GM18517 (cell line): ENCODE measurements at regions not wholly inside any gene's neighbourhood (a gene's known extent, or its start where the extent isn't known, plus 50 kb on each side); places are given as distances from the start of the nearest gene placed in this dataset.
"Not testable (repeated sequence)": the region's sequence is repeated elsewhere in the genome, so short reads cannot be mapped to it uniquely, and the experiment has no call there.

Experiments used
- ATAC-seq: cut with Tn5 transposase; IDR thresholded peaks from one replicate; pipeline ENCODE4 v1.9.1; 2021; ENCODE audit warnings: mild to moderate bottlenecking, moderate library complexity; ENCODE audit not compliant: unreplicated experiment

GRCh38 chr15:92705764-92706163, 50.2 kb upstream of the FAM174B start:
- no peak for ATAC-seq

GRCh38 chr15:92706201-92706600, 50.6 kb upstream of the FAM174B start:
- ATAC-seq, result no peak

GRCh38 chr15:92707880-92708551, 52.4 kb upstream of the FAM174B start:
- no peak for ATAC-seq

- no peak for ATAC-seq
These were observed 53.1 kb upstream of the FAM174B start for GRCh38 chr15:92708635-92709034.

GRCh38 chr15:92709110-92709790, 53.7 kb upstream of the FAM174B start:
- ATAC-seq, result no peak

GRCh38 chr15:92711457-92711831, 55.9 kb upstream of the FAM174B start:
- no peak for ATAC-seq

GRCh38 chr15:92714077-92714476, 58.5 kb upstream of the FAM174B start:
- ATAC-seq, result peak; percentile 27

DNA sequence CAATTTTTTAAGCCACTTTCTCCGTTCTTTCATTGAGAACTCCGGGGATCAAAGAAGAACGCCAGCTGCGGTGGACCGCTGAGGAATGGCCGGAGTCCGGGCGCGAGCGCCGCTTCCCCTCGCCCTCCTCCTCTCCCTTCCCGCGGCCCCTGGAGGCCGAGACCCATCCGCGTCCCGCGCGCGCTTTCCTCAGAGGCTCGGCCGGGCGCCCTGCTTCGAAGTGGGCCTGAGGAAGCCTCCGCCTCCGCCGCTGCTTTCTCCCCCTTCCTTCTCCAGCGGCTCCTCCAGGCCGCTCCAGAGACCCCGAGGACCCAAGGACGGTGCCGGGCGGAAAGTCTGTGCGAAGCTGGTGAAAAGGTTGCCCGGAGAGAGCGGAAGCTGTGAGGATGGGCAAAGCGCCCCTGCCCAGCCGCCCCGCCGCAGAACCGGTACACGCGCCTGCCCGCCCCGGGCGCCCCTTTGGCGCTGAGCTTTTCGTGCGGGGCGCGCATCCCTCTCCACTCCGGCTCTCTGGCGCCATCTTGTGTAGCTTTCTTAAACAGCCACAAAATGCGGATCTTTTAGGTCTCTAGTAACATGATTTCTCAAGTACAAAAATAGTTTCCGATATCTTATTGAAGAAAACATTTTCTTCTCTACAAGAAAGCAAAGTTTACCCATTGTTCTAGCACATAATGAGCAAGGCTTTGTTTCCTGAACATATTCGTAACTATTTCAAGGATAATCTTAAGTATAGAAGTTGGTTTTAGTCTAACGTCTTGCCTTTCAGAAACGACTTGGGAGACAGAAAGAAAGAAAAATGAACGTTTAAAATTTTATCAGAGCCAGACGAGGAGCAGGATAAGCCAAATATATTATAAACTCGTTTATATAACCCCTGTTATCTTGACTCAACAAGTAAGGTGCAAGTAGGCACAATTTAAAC, 59.2 kb upstream of the FAM174B start:
- peak; percentile 77 for ATAC-seq

- ATAC-seq, result no peak
These were observed 60.2 kb upstream of the FAM174B start for GRCh38 chr15:92715758-92716157.

GRCh38 chr15:92719021-92719420, 63.4 kb upstream of the FAM174B start:
- no peak for ATAC-seq

DNA sequence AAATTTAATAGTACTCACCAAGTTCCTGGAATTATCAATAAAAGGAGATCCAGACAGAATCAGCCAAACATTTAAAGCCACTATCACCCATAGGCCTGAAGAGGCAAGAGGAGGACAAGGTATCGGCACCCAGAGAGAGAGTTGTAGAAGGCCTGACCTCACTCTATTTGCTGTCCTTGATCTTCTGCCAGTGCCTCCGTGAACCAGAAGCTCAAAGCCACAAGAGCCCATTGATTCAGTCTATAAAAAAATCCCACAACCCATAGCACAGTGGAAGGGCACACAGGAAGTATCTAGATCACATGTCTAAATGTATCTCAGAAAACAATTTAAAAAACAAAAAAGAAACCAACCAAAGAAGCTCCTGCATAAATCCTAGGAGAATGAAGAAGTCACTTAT, 68.6 kb upstream of the FAM174B start:
- no peak for ATAC-seq

GRCh38 chr15:92725171-92725570, 69.6 kb upstream of the FAM174B start:
- ATAC-seq, result no peak

DNA sequence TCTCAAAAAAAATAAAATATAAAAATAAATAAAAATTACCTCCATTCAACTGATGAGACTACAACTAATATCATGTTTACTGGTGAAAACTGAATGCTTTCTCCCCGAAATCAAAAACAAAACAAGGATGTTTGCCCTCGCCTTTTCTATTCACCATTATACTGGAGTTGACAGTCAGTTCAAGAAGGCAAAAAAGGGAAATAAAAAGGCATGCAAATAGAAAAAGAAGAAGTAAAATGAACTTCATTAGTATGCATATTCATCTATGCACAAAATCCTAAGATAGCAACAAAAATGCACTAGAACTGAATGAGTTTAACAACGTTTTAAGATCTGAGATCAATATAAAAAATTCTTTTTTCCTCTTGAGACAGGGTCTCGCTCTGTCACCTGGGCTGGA, 72.7 kb upstream of the FAM174B start:
- no peak for ATAC-seq

DNA sequence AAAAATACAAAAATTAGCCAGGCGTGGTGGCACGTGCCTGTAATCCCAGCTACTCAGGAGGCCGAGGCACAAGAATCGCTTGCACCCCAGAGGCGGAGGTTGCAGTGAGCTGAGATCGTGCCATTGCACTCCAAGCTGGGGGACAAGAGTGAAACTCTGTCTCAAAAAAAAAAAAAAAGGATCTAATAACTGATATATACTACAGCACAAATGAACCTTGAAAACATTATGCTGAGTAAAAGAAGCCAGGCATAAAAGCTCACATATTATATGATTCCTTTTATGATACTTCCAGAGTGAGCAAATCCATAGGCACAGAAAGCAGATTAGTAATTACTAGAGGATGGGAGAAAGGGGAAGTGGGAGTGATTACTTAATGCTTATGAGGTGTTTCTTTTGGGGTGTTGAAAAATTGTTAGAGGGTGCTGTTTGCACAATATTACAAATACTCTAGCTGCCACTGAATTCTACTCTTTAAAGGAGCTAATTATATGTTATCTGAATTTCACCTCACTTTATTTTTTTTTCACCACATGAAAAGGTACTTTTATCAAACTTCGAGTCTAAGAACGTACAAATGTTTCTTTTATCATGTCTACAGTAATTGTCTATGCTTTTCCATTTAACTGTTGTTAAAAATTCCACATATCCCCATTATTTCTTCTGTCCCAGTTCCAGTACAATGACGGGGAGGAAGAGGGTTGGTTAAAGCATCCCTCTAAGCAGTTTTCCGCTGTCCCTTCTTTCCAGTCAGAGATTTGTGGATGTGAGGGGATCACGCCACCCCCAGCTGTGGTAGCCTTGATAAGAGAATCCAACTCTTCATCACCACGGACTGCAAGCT, 77.7 kb upstream of the FAM174B start:
- ATAC-seq, result no peak

DNA sequence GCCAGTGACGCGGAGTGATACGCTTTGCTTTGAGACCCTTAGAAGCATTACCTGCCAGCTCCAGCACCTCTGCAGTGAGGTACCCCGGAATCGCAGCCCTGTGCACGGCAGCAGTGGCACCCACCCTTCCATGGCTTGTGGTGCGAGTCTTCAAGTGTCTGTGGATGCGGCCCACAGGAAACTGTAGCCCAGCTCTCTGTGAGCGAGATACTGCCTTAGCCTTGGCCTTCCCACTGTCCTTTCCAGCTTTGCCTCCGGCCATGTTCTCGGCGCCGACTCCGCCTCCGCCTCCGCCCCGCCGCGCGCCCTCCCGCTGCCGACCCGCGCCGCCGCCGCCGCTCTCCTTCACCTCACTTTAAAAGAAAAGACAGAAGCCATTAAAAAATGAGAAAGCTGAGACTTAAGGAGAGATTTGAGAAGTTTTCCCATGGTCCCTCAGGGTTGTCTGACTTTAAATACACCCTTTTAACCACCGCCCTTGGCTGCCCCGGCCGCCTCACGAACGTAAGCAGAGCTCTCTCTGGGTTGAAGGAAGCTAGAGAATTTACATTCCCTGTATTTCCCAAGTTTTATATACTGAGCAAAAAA, 78.5 kb upstream of the FAM174B start:
- no peak for ATAC-seq

GRCh38 chr15:92739246-92739645, 83.7 kb upstream of the FAM174B start:
- not testable (repeated sequence) for ATAC-seq

GRCh38 chr15:92745845-92746271, 90.3 kb upstream of the FAM174B start:
- no peak for ATAC-seq

DNA sequence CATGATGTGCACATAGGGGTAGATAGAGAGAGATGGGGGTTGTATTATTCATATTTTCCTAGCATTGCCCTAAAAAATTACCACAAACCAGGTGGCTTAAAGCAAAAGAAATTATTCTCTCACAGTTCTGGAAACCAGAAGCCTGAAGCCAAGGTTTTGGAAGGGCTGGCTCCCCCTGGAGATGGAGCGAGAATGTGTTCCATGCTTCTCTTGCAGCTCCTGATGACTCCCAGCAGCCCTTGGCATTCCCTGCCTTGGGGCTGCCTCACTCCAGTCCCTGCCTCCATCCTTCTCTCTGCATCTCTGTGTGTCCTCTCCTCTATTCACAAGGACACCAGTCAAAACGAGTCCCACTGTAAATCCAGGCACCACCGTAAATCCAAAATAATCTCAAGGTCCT, 91.5 kb upstream of the FAM174B start:
- no peak for ATAC-seq

DNA sequence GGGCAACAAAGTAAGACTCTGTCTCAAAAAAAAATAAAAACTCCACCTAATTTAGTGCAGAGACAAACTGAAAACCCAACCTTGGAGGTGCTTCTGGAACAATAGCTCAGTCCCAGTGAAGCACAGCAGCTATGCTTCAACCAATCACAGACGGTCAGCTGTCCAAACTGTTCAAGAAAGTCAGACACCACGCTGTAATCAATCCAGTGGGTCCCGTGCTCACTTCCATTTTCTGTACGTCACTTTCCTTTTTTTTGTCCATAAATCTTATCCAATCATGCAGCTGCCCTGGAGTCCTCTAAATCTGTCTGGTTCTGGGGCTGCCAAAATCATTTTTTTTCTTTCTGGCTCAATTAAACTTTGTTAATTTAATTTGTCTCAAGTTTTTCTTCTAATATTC, 93.6 kb upstream of the FAM174B start:
- no peak for ATAC-seq

DNA sequence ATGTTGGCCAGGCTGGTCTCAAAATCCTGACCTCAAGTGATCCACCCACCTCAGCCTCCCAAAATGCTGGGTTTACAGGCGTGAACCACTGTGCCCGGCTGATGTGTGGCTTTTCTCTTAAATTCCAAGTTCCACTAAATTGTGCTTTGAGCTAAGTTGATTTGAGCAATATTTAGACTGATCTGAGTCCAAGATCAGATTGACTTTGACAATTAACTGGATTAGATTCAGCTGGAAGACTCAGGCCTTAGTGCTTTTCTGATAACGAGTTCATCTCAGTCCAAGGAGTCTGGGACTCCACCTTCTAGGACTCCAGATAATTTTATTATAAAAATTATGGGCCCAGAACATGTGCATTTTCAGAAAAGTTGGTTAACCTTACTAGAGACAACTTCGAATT, 94.4 kb upstream of the FAM174B start:
- no peak for ATAC-seq
